K562 (cell line): ENCODE measurements at regions not wholly inside any gene's neighbourhood (a gene's known extent, or its start where the extent isn't known, plus 50 kb on each side); places are given as distances from the start of the nearest gene placed in this dataset.
"Not testable (repeated sequence)": the region's sequence is repeated elsewhere in the genome, so short reads cannot be mapped to it uniquely, and the experiment has no call there.

Experiments
- CTCF ChIP-seq, 3 experiments: IDR thresholded peaks in 2 of 3; conservative IDR thresholded peaks in 1 of 3; 2 replicates each; pipeline ENCODE4 v1.5.1; 2011 to 2012; ENCODE audit warnings: low read length in 3 of 3, mild to moderate bottlenecking in 3 of 3, control low read depth in 2 of 3, improper control_type of control experiment in 1 of 3, inconsistent platforms in 1 of 3, low read depth in 1 of 3, mixed read lengths in 1 of 3, moderate library complexity in 1 of 3; ENCODE audit not compliant: insufficient read depth in 2 of 3
- NFE2L1 ChIP-seq: fragments of 450-650 bp; IDR thresholded peaks from 2 replicates; pipeline ENCODE4 v1.6.1; 2016; ENCODE audit warnings: missing genetic modification characterization, low read depth, mild to moderate bottlenecking, missing compliant biosample characterization, moderate library complexity, borderline replicate concordance
- NR3C1 ChIP-seq: sonication (generic); formaldehyde crosslinking; IDR thresholded peaks from 2 replicates; pipeline ENCODE4 v1.8.1; 2022; ENCODE audit warnings: missing genetic modification reagents
- POLR2A ChIP-seq: fragments of 450-650 bp; conservative IDR thresholded peaks from 2 replicates; pipeline ENCODE4 v1.6.1; 2016
- RBM17 ChIP-seq: fragments of 200-400 bp; formaldehyde crosslinking; IDR thresholded peaks from 2 replicates; pipeline ENCODE4 v1.6.1; 2017; ENCODE audit warnings: low read depth, mild to moderate bottlenecking, low read length, borderline replicate concordance
- RREB1 ChIP-seq: fragments of 250-450 bp; sonication (Bioruptor Pico); IDR thresholded peaks from 2 replicates; pipeline ENCODE4 v1.4.0; 2020
- ZNF23 ChIP-seq: fragments of 250-450 bp; sonication (Bioruptor Pico); IDR thresholded peaks from 2 replicates; pipeline ENCODE4 v1.4.0; 2020; ENCODE audit warnings: mild to moderate bottlenecking
- ZNF512 ChIP-seq: IDR thresholded peaks from 2 replicates; pipeline ENCODE4 v1.6.1; 2016; ENCODE audit warnings: missing genetic modification characterization, missing compliant biosample characterization

GRCh38 chr10:11684341-11684716 is 57.9 kb upstream of the ECHDC3 start:
- not testable (repeated sequence) for TF ChIP-seq ZNF512 (tag); ZNF23 (CRISPR knock-in tag); NFE2L1; POLR2A; NR3C1 (CRISPR knock-in tag); CTCF (IDR thresholded peaks at IDR 0.05 in 2 of 3, conservative IDR thresholded peaks at IDR 0.05 in 1 of 3; ENCODE audit: insufficient read depth in 2 of 3, low read depth in 1 of 3, low read length in 3 of 3); RBM17; RREB1
